Peyer's patch (tissue), 4 donors: ENCODE measurements at regions not wholly inside any gene's neighbourhood (a gene's known extent, or its start where the extent isn't known, plus 50 kb on each side); places are given as distances from the start of the nearest gene placed in this dataset.

Source experiments
- POLR2A ChIP-seq, 2 donors: fragments of 450-650 bp; IDR thresholded peaks; one replicate each; pipeline ENCODE4 v1.5.1; 2017; ENCODE audit warnings: antibody characterized with exemption in 2 of 2, mild to moderate bottlenecking in 2 of 2, moderate library complexity in 2 of 2
- TF ChIP-seq, protein P1 (sequence below), 6 experiments: fragments of 450-650 bp in 4 of 6; fragments of 200-600 bp in 2 of 6; sonication (generic) in 1 of 6; IDR thresholded peaks; one replicate each; pipeline ENCODE4 v1.5.1; 2017 to 2019; ENCODE audit warnings: antibody characterized with exemption in 6 of 6, mild to moderate bottlenecking in 3 of 6, moderate library complexity in 1 of 6

DNA sequence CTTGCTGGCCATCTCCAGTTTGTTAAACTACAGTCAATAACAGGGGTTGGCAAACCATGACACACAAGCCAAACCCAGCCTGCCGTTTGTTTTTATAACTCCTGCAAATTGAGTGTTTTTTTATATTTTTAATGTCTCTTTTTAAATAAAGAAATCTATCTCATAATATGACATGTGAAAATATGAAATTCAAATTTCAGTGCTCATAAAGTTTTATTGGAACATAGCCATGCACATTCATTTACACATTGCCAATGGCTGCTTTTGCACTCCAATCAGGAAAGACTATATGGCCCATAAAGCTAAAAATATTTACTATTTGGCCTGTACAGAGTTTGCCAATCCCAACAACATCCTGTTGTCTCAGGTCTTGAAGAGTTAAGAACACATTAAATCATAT lies 129.0 kb upstream of the SRSF6 start:
- TF ChIP-seq, protein P1, sequence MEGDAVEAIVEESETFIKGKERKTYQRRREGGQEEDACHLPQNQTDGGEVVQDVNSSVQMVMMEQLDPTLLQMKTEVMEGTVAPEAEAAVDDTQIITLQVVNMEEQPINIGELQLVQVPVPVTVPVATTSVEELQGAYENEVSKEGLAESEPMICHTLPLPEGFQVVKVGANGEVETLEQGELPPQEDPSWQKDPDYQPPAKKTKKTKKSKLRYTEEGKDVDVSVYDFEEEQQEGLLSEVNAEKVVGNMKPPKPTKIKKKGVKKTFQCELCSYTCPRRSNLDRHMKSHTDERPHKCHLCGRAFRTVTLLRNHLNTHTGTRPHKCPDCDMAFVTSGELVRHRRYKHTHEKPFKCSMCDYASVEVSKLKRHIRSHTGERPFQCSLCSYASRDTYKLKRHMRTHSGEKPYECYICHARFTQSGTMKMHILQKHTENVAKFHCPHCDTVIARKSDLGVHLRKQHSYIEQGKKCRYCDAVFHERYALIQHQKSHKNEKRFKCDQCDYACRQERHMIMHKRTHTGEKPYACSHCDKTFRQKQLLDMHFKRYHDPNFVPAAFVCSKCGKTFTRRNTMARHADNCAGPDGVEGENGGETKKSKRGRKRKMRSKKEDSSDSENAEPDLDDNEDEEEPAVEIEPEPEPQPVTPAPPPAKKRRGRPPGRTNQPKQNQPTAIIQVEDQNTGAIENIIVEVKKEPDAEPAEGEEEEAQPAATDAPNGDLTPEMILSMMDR (IDR thresholded peaks at IDR 0.05) = no peak
- no peak for TF ChIP-seq POLR2A (IDR thresholded peaks at IDR 0.05)
